AG04449 (cell line): ENCODE measurements at regions not wholly inside any gene's neighbourhood (a gene's known extent, or its start where the extent isn't known, plus 50 kb on each side); places are given as distances from the start of the nearest gene placed in this dataset.

Experiments used
- CTCF ChIA-PET: fragments of 350-600 bp; formaldehyde crosslinking; extraction: SDS; loops from one replicate; lab custom pipeline; 2021; ENCODE audit warnings: antibody characterized with exemption; lab: Yijun Ruan, JAX
- POLR2A ChIA-PET: fragments of 400-600, 350-600 bp; formaldehyde crosslinking; extraction: SDS; loops from one replicate; lab custom pipeline; 2020; ENCODE audit warnings: antibody characterized with exemption, inconsistent platforms; lab: Yijun Ruan, JAX
- DNase-seq: peaks from one replicate; pipeline ENCODE4 v3.0.0-alpha.2; 2010; ENCODE audit warnings: low read depth, low spot score
- H3K4me3 ChIP-seq: 2 replicates; pipeline ENCODE4 v1.5.1; 2011; ENCODE audit warnings: low read depth, mild to moderate bottlenecking, control low read depth, low read length
- CTCF ChIP-seq: IDR thresholded peaks from one replicate; pipeline ENCODE4 v1.5.1; 2011; ENCODE audit warnings: mild to moderate bottlenecking, moderate library complexity, low read length, control low read depth, inconsistent platforms; ENCODE audit not compliant: insufficient read depth; ENCODE audit errors: missing control alignments

- no peak for TF ChIP-seq CTCF
- ChIA-PET CTCF (interaction anchor here (0.6 to 3.1 kb wide), 8 partner anchors 11 to 193 kb away, joined by 3 to 21 read pairs (median 4); partner anchors contain the start of gene RRBP1), POLR2A (interaction anchor here (0.6 to 2.2 kb wide), 8 partner anchors 11 to 195 kb away, joined by 3 to 35 read pairs (median 5); partner anchors contain the start of gene RRBP1)
- no peak overlapping the region for H3K4me3 ChIP-seq
- no peak for DNase-seq
Measured at GRCh38 chr20:17874271-17875105, 94.1 kb downstream of the SNX5 start.

GRCh38 chr20:17873410-17874270, 95.0 kb downstream of the SNX5 start:
- peak; percentile 81 for DNase-seq
- CTCF ChIA-PET = interaction anchor here (0.6 to 3.1 kb wide), 8 partner anchors 12 to 192 kb away, joined by 3 to 21 read pairs (median 4); partner anchors contain the start of gene RRBP1
- H3K4me3 ChIP-seq = peak overlapping the region; percentile 18; the same call in 1 of the 2 replicates
- TF ChIP-seq CTCF = no peak
- POLR2A ChIA-PET = interaction anchor here (0.6 to 2.2 kb wide), 8 partner anchors 12 to 194 kb away, joined by 3 to 35 read pairs (median 5); partner anchors contain the start of gene RRBP1

GRCh38 chr20:17872959-17873358, 95.6 kb downstream of the SNX5 start:
- POLR2A ChIA-PET = interaction anchor here (2.2 kb wide), 1 partner anchor 191 kb away, joined by 35 read pairs; the partner anchor contains the start of gene RRBP1
- no peak for DNase-seq
- CTCF ChIA-PET = interaction anchor here (1.0 to 3.1 kb wide), 4 partner anchors 25 to 191 kb away, joined by 3 to 21 read pairs (median 4); partner anchors contain the start of gene RRBP1
- H3K4me3 ChIP-seq = no peak overlapping the region
- TF ChIP-seq CTCF = no peak

- no peak for TF ChIP-seq CTCF
- no peak overlapping the region for H3K4me3 ChIP-seq
- ChIA-PET POLR2A (interaction anchor here (2.2 kb wide), 1 partner anchor 191 kb away, joined by 35 read pairs; the partner anchor contains the start of gene RRBP1), CTCF (interaction anchor here (1.5 to 3.1 kb wide), 2 partner anchors 66 to 191 kb away, joined by 5 to 21 read pairs; partner anchors contain the start of gene RRBP1)
- DNase-seq = no peak
Measured at GRCh38 chr20:17872434-17872833, 96.2 kb downstream of the SNX5 start.

GRCh38 chr20:17871886-17872285, 96.7 kb downstream of the SNX5 start:
- ChIA-PET CTCF (no interaction called here), POLR2A (interaction anchor here (1.0 kb wide), 1 partner anchor 190 kb away, joined by 3 read pairs; the partner anchor contains the start of gene RRBP1)
- DNase-seq = no peak
- no peak for TF ChIP-seq CTCF
- no peak overlapping the region for H3K4me3 ChIP-seq
